Loucy (cell line): ENCODE measurements at regions not wholly inside any gene's neighbourhood (a gene's known extent, or its start where the extent isn't known, plus 50 kb on each side); places are given as distances from the start of the nearest gene placed in this dataset.

Experiments
- H2AFZ ChIP-seq: fragments of 200-600 bp; sonication (generic); 2 replicates; pipeline ENCODE4 v1.6.0; 2016; ENCODE audit warnings: antibody characterized with exemption, mild to moderate bottlenecking, low read length, moderate library complexity
- H3F3A ChIP-seq: fragments of 200-600 bp; 2 replicates; pipeline ENCODE4 v1.6.0; 2016; ENCODE audit warnings: antibody characterized with exemption, low read depth, mild to moderate bottlenecking
- H3K27me3 ChIP-seq: fragments of 200-600 bp; sonication (generic); 2 replicates; pipeline ENCODE4 v1.6.1; 2014; ENCODE audit warnings: low read length, mild to moderate bottlenecking; ENCODE audit not compliant: insufficient read depth, poor library complexity, severe bottlenecking
- H3K36me3 ChIP-seq: fragments of 200-600 bp; sonication (generic); 2 replicates; pipeline ENCODE4 v1.6.1; 2016; ENCODE audit warnings: low read length; ENCODE audit not compliant: insufficient read depth
- H3K4me1 ChIP-seq: fragments of 200-600 bp; sonication (generic); 2 replicates; pipeline ENCODE4 v1.5.1; 2014; ENCODE audit warnings: low read length, mild to moderate bottlenecking; ENCODE audit not compliant: insufficient read depth, poor library complexity, severe bottlenecking
- H3K4me2 ChIP-seq: fragments of 200-600 bp; sonication (generic); 2 replicates; pipeline ENCODE4 v1.6.0; 2014; ENCODE audit warnings: antibody characterized with exemption, low read length, low read depth, mild to moderate bottlenecking; ENCODE audit not compliant: poor library complexity, severe bottlenecking
- H3K4me3 ChIP-seq: fragments of 200-600 bp; sonication (generic); 2 replicates; pipeline ENCODE4 v1.5.1; 2014; ENCODE audit warnings: low read length, mild to moderate bottlenecking, mixed read lengths; ENCODE audit not compliant: poor library complexity, severe bottlenecking
- H3K79me2 ChIP-seq: fragments of 200-600 bp; sonication (generic); 2 replicates; pipeline ENCODE4 v1.6.1; 2014; ENCODE audit warnings: low read length; ENCODE audit not compliant: insufficient read depth
- H3K9ac ChIP-seq: fragments of 200-600 bp; sonication (generic); 2 replicates; pipeline ENCODE4 v1.6.0; 2014; ENCODE audit warnings: mild to moderate bottlenecking, low read depth, low read length, moderate library complexity; ENCODE audit not compliant: poor library complexity, severe bottlenecking
- H3K9me2 ChIP-seq: fragments of 200-600 bp; sonication (generic); replicated peaks from 2 replicates; pipeline ENCODE4 v1.6.1; 2016; ENCODE audit warnings: low read depth, low read length, mixed read lengths
- H3K9me3 ChIP-seq: fragments of 200-600 bp; sonication (generic); 2 replicates; pipeline ENCODE4 v1.6.1; 2014; ENCODE audit warnings: mild to moderate bottlenecking, antibody characterized with exemption, low read length, low read depth; ENCODE audit not compliant: insufficient read depth
- H4K20me1 ChIP-seq: fragments of 200-600 bp; sonication (generic); 2 replicates; pipeline ENCODE4 v1.6.0; 2014; ENCODE audit warnings: antibody characterized with exemption, low read length, mild to moderate bottlenecking; ENCODE audit not compliant: insufficient read depth, poor library complexity, severe bottlenecking
- CTCF ChIP-seq: fragments of 200-600 bp; sonication (generic); conservative IDR thresholded peaks from 2 replicates; pipeline ENCODE4 v1.5.1; 2014; ENCODE audit warnings: mild to moderate bottlenecking, antibody characterized with exemption, low read length
- EZH2phosphoT487 ChIP-seq: fragments of 200-600 bp; IDR thresholded peaks from 2 replicates; pipeline ENCODE4 v1.6.1; 2018; ENCODE audit warnings: antibody characterized with exemption, mild to moderate bottlenecking, moderate library complexity, borderline replicate concordance

- Histone ChIP-seq H3K79me2 (no peaks in the 10 kb centered on the region), H3K4me1 (peaks cover 4% of the 10 kb centered on the region), H3K27me3 (no peaks in the 10 kb centered on the region), H3K4me3 (no peak overlapping the region), H3K9me2 (no peaks in the 10 kb centered on the region), H3K4me2 (no peak overlapping the region), H3K9me3 (no peaks in the 10 kb centered on the region), H3K36me3 (no peaks in the 10 kb centered on the region), H2AFZ (no peak overlapping the region), H4K20me1 (no peaks in the 10 kb centered on the region), H3K9ac (no peak overlapping the region), H3F3A (no peaks in the 10 kb centered on the region)
- TF ChIP-seq CTCF (no peak), EZH2phosphoT487 (no peak)
Observed at GRCh38 chr2:101610750-101611315, 86.7 kb upstream of the MAP4K4 start.

- H3K9ac ChIP-seq = no peak overlapping the region
- H3K27me3 ChIP-seq = no peaks in the 10 kb centered on the region
- no peak overlapping the region for H2AFZ ChIP-seq
- H3K9me3 ChIP-seq = no peaks in the 10 kb centered on the region
- H3K4me1 ChIP-seq = peaks cover 4% of the 10 kb centered on the region
- no peak overlapping the region for H3K4me2 ChIP-seq
- no peaks in the 10 kb centered on the region for H3F3A ChIP-seq
- no peaks in the 10 kb centered on the region for H3K9me2 ChIP-seq
- H3K4me3 ChIP-seq = no peak overlapping the region
- TF ChIP-seq CTCF = no peak
- no peak for TF ChIP-seq EZH2phosphoT487
- H4K20me1 ChIP-seq = no peaks in the 10 kb centered on the region
- H3K79me2 ChIP-seq = no peaks in the 10 kb centered on the region
- no peaks in the 10 kb centered on the region for H3K36me3 ChIP-seq
Observed at GRCh38 chr2:101609433-101609832, 88.1 kb upstream of the MAP4K4 start.

GRCh38 chr2:101608408-101609310 lies 88.8 kb upstream of the MAP4K4 start:
- H3F3A ChIP-seq = no peaks in the 10 kb centered on the region
- H3K4me2 ChIP-seq = no peak overlapping the region
- no peak overlapping the region for H3K9ac ChIP-seq
- no peak for TF ChIP-seq CTCF
- TF ChIP-seq EZH2phosphoT487 = no peak
- H2AFZ ChIP-seq = no peak overlapping the region
- no peaks in the 10 kb centered on the region for H3K79me2 ChIP-seq
- H3K4me1 ChIP-seq = peaks cover 4% of the 10 kb centered on the region
- no peaks in the 10 kb centered on the region for H3K9me3 ChIP-seq
- H3K9me2 ChIP-seq = no peaks in the 10 kb centered on the region
- H3K27me3 ChIP-seq = no peaks in the 10 kb centered on the region
- H3K36me3 ChIP-seq = no peaks in the 10 kb centered on the region
- H3K4me3 ChIP-seq = no peak overlapping the region
- no peaks in the 10 kb centered on the region for H4K20me1 ChIP-seq
